B cell (primary cell): ENCODE measurements at regions not wholly inside any gene's neighbourhood (a gene's known extent, or its start where the extent isn't known, plus 50 kb on each side); places are given as distances from the start of the nearest gene placed in this dataset.

Source experiments
- ATAC-seq: fragments of 200-7000 bp; cut with Tn5 transposase; one replicate; pipeline ENCODE4 v1.10.0; 2021; ENCODE audit warnings: low read depth, mild to moderate bottlenecking, moderate number of reproducible peaks, moderate library complexity
- CTCF ChIA-PET: fragments of 350-600 bp; sonication (Branson Sonifier 250); formaldehyde crosslinking; loops from one replicate; lab custom pipeline; 2021; ENCODE audit warnings: antibody characterized with exemption, inconsistent platforms; lab: Charles Lee
- POLR2A ChIA-PET: fragments of 350-600 bp; sonication (Branson Sonifier 250); formaldehyde crosslinking; loops from one replicate; lab custom pipeline; 2021; ENCODE audit warnings: antibody characterized with exemption; lab: Charles Lee
- DNase-seq: peaks from one replicate; pipeline ENCODE4 v3.0.0; 2013
- H2AFZ ChIP-seq: 2 replicates; pipeline ENCODE4 v1.6.1; 2012; ENCODE audit warnings: mild to moderate bottlenecking, low read depth, low read length; ENCODE audit not compliant: insufficient read depth, poor library complexity, severe bottlenecking
- H3K27ac ChIP-seq, 2 donors: 1 replicate in 1 of 2; 2 replicates in 1 of 2; pipeline ENCODE4 v1.5.1; 2012 to 2013; ENCODE audit warnings: low read length in 2 of 2, mild to moderate bottlenecking in 2 of 2, moderate library complexity in 1 of 2
- H3K27me3 ChIP-seq, 4 experiments: fragments of 200-600 bp in 1 of 4; sonication (generic) in 1 of 4; replicated peaks in 1 of 4; 1 replicate in 2 of 4; 2 replicates in 2 of 4; pipeline versions ENCODE4 v1.6.1 to v1.7.0; 2013 to 2016; ENCODE audit warnings: low read length in 3 of 4, mild to moderate bottlenecking in 2 of 4, mixed read lengths in 1 of 4, moderate library complexity in 1 of 4; ENCODE audit not compliant: insufficient read depth in 4 of 4, control insufficient read depth in 3 of 4; ENCODE audit errors: control extremely low read depth in 1 of 4
- H3K36me3 ChIP-seq, 2 experiments: replicated peaks in 1 of 2; 1 replicate in 1 of 2; 2 replicates in 1 of 2; pipeline versions ENCODE4 v1.6.1 to v1.7.1; 2013; ENCODE audit warnings: low read length in 1 of 2; ENCODE audit not compliant: insufficient read depth in 2 of 2, control insufficient read depth in 1 of 2; ENCODE audit errors: control extremely low read depth in 1 of 2, extremely low read depth in 1 of 2
- H3K4me1 ChIP-seq, 2 donors: fragments of 200-600 bp in 1 of 2; sonication (generic) in 1 of 2; 1 replicate in 1 of 2; 2 replicates in 1 of 2; pipeline versions ENCODE4 v1.5.1 to v1.6.1; 2013 to 2017; ENCODE audit warnings: low read length in 2 of 2; ENCODE audit not compliant: control insufficient read depth in 2 of 2, insufficient read depth in 2 of 2
- H3K4me2 ChIP-seq: replicated peaks from 2 replicates; pipeline ENCODE3; 2012; ENCODE audit warnings: mild to moderate bottlenecking, low read depth, low read length; ENCODE audit not compliant: poor library complexity, severe bottlenecking
- H3K4me3 ChIP-seq, 5 experiments: fragments of 200-600 bp in 1 of 5; sonication (generic) in 1 of 5; 1 replicate in 3 of 5; 2 replicates in 2 of 5; pipeline versions ENCODE4 v1.5.1 to v1.7.0; 2011 to 2016; ENCODE audit warnings: low read length in 4 of 5, mild to moderate bottlenecking in 4 of 5, low read depth in 2 of 5, control low read depth in 1 of 5, moderate library complexity in 1 of 5; ENCODE audit not compliant: insufficient read depth in 1 of 5; ENCODE audit errors: control extremely low read depth in 1 of 5, extremely low read depth in 1 of 5
- H3K79me2 ChIP-seq: fragments of 200-600 bp; sonication (generic); one replicate; pipeline ENCODE4 v1.6.0; 2016; ENCODE audit warnings: low read length; ENCODE audit not compliant: control insufficient read depth, insufficient read depth
- H3K9ac ChIP-seq: fragments of 200-600 bp; sonication (generic); 2 replicates; pipeline ENCODE4 v1.6.1; 2017; ENCODE audit warnings: mild to moderate bottlenecking, low read length, moderate library complexity
- H3K9me3 ChIP-seq, 3 donors: one replicate each; pipeline versions ENCODE4 v1.6.1 to v1.7.1; 2013; ENCODE audit warnings: low read length in 2 of 3; ENCODE audit not compliant: control insufficient read depth in 2 of 3, insufficient read depth in 1 of 3; ENCODE audit errors: control extremely low read depth in 1 of 3
- H4K20me1 ChIP-seq: 2 replicates; pipeline ENCODE4 v1.6.0; 2012; ENCODE audit warnings: mild to moderate bottlenecking, low read length; ENCODE audit not compliant: insufficient read depth, control insufficient read depth, poor library complexity, severe bottlenecking
- H3K27ac Mint-ChIP-seq: one replicate; pipeline ENCODE4 v1.8.0; 2021; ENCODE audit warnings: mixed read lengths
- H3K27me3 Mint-ChIP-seq: one replicate; pipeline ENCODE4 v1.8.0; 2021; ENCODE audit warnings: mixed read lengths
- H3K4me1 Mint-ChIP-seq: one replicate; pipeline ENCODE4 v1.8.0; 2021; ENCODE audit warnings: mixed read lengths
- H3K4me3 Mint-ChIP-seq: one replicate; pipeline ENCODE4 v1.8.0; 2021; ENCODE audit warnings: mixed read lengths
- H3K9me3 Mint-ChIP-seq: one replicate; pipeline ENCODE4 v1.8.0; 2022; ENCODE audit warnings: mixed read lengths; ENCODE audit not compliant: insufficient read depth
- CTCF ChIP-seq: fragments of 200-600 bp; IDR thresholded peaks from one replicate; pipeline ENCODE4 v1.8.0; 2022; ENCODE audit warnings: antibody characterized with exemption, mild to moderate bottlenecking
- EZH2 ChIP-seq: IDR thresholded peaks from 2 replicates; pipeline ENCODE4 v1.6.1; 2012; ENCODE audit warnings: borderline replicate concordance, low read depth, mild to moderate bottlenecking, moderate library complexity, low read length; ENCODE audit not compliant: insufficient read depth, poor library complexity, severe bottlenecking
- WGBS: methylation state at CpG from one replicate; pipeline ENCODE4 v1.1.5; 2013; ENCODE audit warnings: missing lambda C conversion rate; ENCODE audit not compliant: insufficient coverage; 5-methylcytosine and 5-hydroxymethylcytosine counted together
- intact Hi-C: fragments of 100-400 bp; cut with micrococcal nuclease; formaldehyde crosslinking; loops from one replicate; pipeline ENCODE4 v1.10.0; 2022

DNA sequence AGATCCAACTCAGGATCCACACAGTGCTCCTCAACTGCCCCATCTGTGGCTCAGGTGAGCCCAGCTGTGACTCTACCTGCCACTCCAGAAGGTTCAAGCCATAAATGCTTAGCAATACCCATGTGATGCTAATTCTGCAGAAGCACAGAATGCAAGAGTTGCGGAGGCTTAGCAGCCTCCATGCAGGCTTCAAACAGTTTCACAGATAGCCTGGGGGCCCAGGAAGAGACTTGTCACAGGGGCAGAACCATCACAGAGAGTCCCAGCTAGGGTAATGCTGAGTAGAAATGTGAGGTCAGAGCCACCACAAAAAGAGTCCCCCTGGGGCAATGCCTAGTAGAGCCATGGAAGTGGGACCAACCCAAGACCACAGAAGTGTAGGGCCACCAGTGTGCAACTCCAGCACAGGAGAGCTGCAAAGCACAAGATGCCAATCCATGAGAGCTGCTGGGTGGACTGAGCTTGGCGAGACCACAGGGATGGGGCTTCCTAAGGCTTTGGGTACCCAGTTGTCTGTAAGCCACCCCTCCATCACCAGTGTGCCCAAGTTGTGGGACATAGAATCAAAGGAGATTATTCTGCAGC, 283.9 kb downstream of the UBE3D start:
- Mint-ChIP-seq H3K4me1 (no peaks in the 10 kb centered on the region), H3K4me3 (no peak overlapping the region), H3K27me3 (no peaks in the 10 kb centered on the region), H3K9me3 (no peaks in the 10 kb centered on the region), H3K27ac (no peak overlapping the region)
- ATAC-seq (no peak), DNase-seq (no peak)
- ChIA-PET CTCF (no interaction called here), POLR2A (no interaction called here)
- no peaks in the 10 kb centered on the region for H3K9me3 ChIP-seq
- intact Hi-C loops, result no loop called here
- H3K79me2 ChIP-seq, result no peaks in the 10 kb centered on the region
- H3K9ac ChIP-seq, result no peak overlapping the region
- no peak for TF ChIP-seq EZH2
- no peak for TF ChIP-seq CTCF
- 100% methylated on average over 1 of the region's 2 CpGs for WGBS
- no peak overlapping the region for H3K27ac ChIP-seq
- no peak overlapping the region for H3K4me3 ChIP-seq
- no peak overlapping the region for H3K4me2 ChIP-seq
- H3K27me3 ChIP-seq, result no peaks in the 10 kb centered on the region
- no peaks in the 10 kb centered on the region for H4K20me1 ChIP-seq
- no peak overlapping the region for H2AFZ ChIP-seq
- no peaks in the 10 kb centered on the region for H3K4me1 ChIP-seq
- H3K36me3 ChIP-seq, result no peaks in the 10 kb centered on the region

DNA sequence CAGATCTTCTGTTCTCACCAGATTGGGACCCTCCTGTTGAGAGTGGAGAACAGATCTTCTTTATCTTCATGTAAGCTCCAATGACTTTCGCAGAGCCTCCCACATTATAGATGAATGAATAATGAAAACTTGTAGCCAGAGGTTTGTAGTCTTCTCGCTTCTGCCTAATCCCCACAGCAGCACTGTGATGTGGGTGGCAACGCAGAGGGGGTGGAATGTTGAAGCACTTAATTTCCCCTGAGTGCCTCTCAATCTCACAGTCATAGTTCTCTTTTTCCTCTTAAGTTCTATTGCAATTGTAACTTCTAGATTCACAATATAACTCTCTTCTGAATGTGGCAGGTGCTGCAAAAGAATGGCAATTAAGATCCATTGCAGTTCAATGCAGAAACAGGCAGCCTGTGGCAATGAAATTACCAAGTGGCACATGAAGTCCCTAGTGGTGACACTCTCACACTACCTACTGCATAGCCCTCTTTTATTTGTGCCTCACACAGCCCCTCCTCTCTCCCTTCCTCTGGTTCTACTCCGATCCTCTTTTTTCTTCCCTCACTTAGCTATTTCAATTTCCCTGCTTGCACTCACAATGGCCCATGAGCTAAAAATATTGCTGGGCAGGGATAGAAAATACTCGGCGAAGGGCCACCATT, 281.9 kb downstream of the UBE3D start:
- Histone ChIP-seq H3K36me3 (no peaks in the 10 kb centered on the region), H3K27me3 (peaks cover 0 to 4% (median 0%) of the 10 kb centered on the region in 4 experiments), H3K79me2 (no peaks in the 10 kb centered on the region), H3K4me3 (no peak overlapping the region), H3K27ac (no peak overlapping the region), H2AFZ (no peak overlapping the region), H3K4me2 (no peak overlapping the region), H4K20me1 (no peaks in the 10 kb centered on the region), H3K9me3 (no peaks in the 10 kb centered on the region), H3K4me1 (no peaks in the 10 kb centered on the region), H3K9ac (no peak overlapping the region)
- Mint-ChIP-seq H3K27me3 (no peaks in the 10 kb centered on the region), H3K27ac (no peak overlapping the region), H3K9me3 (no peaks in the 10 kb centered on the region), H3K4me1 (no peaks in the 10 kb centered on the region), H3K4me3 (no peak overlapping the region)
- WGBS, result no CpG with 5 or more reads among the region's 6 CpGs
- ChIA-PET CTCF (no interaction called here), POLR2A (no interaction called here)
- DNase-seq (no peak), ATAC-seq (no peak)
- intact Hi-C loops, result no loop called here
- TF ChIP-seq EZH2 (no peak), CTCF (no peak)
